Caco-2 (cell line): ENCODE measurements at regions not wholly inside any gene's neighbourhood (a gene's known extent, or its start where the extent isn't known, plus 50 kb on each side); places are given as distances from the start of the nearest gene placed in this dataset.

Experiments
- BruUV-seq: library from RNA; stranded (reverse); fragments of 400-500 nt; replicated peaks from 2 replicates; lab custom pipeline; 2021; lab: Mats Ljungman, UMichigan
- CTCF ChIA-PET: fragments of 300-600 bp; sonication (Branson Sonifier 250); formaldehyde crosslinking; loops from one replicate; lab custom pipeline; 2022; ENCODE audit warnings: antibody characterized with exemption; lab: Charles Lee
- POLR2A ChIA-PET: fragments of 300-600 bp; sonication (Branson Sonifier 250); formaldehyde crosslinking; loops from one replicate; lab custom pipeline; 2022; ENCODE audit warnings: antibody characterized with exemption; lab: Charles Lee
- DNase-seq, 2 experiments: peaks; one replicate each; pipeline versions ENCODE4 v3.0.0 to v3.0.0-alpha.2; 2020 to 2022
- H3K27me3 ChIP-seq: replicated peaks from 2 replicates; pipeline ENCODE4 v1.6.0; 2011; ENCODE audit warnings: low read length; ENCODE audit not compliant: control insufficient read depth, insufficient read depth
- H3K36me3 ChIP-seq: 2 replicates; pipeline ENCODE4 v1.5.1; 2011; ENCODE audit warnings: low read length; ENCODE audit not compliant: control insufficient read depth, insufficient read depth
- H3K4me1 ChIP-seq: fragments of 250-450 bp; sonication (Bioruptor Pico); 2 replicates; pipeline ENCODE4 v1.5.1; 2020; ENCODE audit warnings: mild to moderate bottlenecking
- H3K4me3 ChIP-seq: 2 replicates; pipeline ENCODE4 v1.5.1; 2011; ENCODE audit warnings: low read depth, mild to moderate bottlenecking, control low read depth, low read length
- H3K9me3 ChIP-seq: fragments of 250-450 bp; sonication (Bioruptor Pico); 2 replicates; pipeline ENCODE4 v1.5.1; 2020; ENCODE audit warnings: mild to moderate bottlenecking, moderate library complexity
- H3K27ac Mint-ChIP-seq: one replicate; pipeline ENCODE4 v1.8.0; 2022; ENCODE audit warnings: mixed read lengths; ENCODE audit not compliant: unreplicated experiment
- H3K27me3 Mint-ChIP-seq: one replicate; pipeline ENCODE4 v1.8.0; 2022; ENCODE audit warnings: mixed read lengths; ENCODE audit not compliant: insufficient read depth, unreplicated experiment
- H3K36me3 Mint-ChIP-seq: one replicate; pipeline ENCODE4 v1.8.0; 2022; ENCODE audit warnings: mild to moderate bottlenecking, mixed read lengths; ENCODE audit not compliant: insufficient read depth, unreplicated experiment
- H3K4me1 Mint-ChIP-seq: one replicate; pipeline ENCODE4 v1.8.0; 2022; ENCODE audit warnings: low read depth, mixed read lengths; ENCODE audit not compliant: unreplicated experiment
- H3K4me3 Mint-ChIP-seq: one replicate; pipeline ENCODE4 v1.8.0; 2022; ENCODE audit warnings: mild to moderate bottlenecking, moderate library complexity, mixed read lengths; ENCODE audit not compliant: unreplicated experiment
- H3K9me3 Mint-ChIP-seq: one replicate; pipeline ENCODE4 v1.8.0; 2022; ENCODE audit warnings: mixed read lengths; ENCODE audit not compliant: unreplicated experiment
- intact Hi-C: fragments of 100-400 bp; cut with micrococcal nuclease; formaldehyde crosslinking; loops from one replicate; pipeline ENCODE4 v1.10.0; 2022; ENCODE audit not compliant: unreplicated experiment
- TF ChIP-seq, protein P1 (sequence below), 2 experiments: fragments of 200-600 bp in 1 of 2; IDR thresholded peaks; 1 replicate in 1 of 2; 2 replicates in 1 of 2; pipeline versions ENCODE4 v1.5.1 to v1.8.0; 2011 to 2022; ENCODE audit warnings: antibody characterized with exemption in 1 of 2, control low read depth in 1 of 2, inconsistent platforms in 1 of 2, low read depth in 1 of 2, low read length in 1 of 2, mild to moderate bottlenecking in 1 of 2, moderate library complexity in 1 of 2; ENCODE audit not compliant: insufficient read depth in 1 of 2, severe bottlenecking in 1 of 2, unreplicated experiment in 1 of 2

GRCh38 chr20:17836303-17836861, 132.2 kb downstream of the SNX5 start:
- H3K4me3 ChIP-seq, result no peak overlapping the region
- H3K27me3 Mint-ChIP-seq, result no peaks in the 10 kb centered on the region
- no peak for DNase-seq
- peaks cover 8% of the 10 kb centered on the region for H3K4me1 Mint-ChIP-seq
- no peaks in the 10 kb centered on the region for H3K27me3 ChIP-seq
- no peaks in the 10 kb centered on the region for H3K9me3 Mint-ChIP-seq
- TF ChIP-seq, protein P1, sequence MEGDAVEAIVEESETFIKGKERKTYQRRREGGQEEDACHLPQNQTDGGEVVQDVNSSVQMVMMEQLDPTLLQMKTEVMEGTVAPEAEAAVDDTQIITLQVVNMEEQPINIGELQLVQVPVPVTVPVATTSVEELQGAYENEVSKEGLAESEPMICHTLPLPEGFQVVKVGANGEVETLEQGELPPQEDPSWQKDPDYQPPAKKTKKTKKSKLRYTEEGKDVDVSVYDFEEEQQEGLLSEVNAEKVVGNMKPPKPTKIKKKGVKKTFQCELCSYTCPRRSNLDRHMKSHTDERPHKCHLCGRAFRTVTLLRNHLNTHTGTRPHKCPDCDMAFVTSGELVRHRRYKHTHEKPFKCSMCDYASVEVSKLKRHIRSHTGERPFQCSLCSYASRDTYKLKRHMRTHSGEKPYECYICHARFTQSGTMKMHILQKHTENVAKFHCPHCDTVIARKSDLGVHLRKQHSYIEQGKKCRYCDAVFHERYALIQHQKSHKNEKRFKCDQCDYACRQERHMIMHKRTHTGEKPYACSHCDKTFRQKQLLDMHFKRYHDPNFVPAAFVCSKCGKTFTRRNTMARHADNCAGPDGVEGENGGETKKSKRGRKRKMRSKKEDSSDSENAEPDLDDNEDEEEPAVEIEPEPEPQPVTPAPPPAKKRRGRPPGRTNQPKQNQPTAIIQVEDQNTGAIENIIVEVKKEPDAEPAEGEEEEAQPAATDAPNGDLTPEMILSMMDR (IDR thresholded peaks at IDR 0.05; ENCODE audit: insufficient read depth in 1 of 2, low read depth in 1 of 2, low read length in 1 of 2, severe bottlenecking in 1 of 2, unreplicated experiment in 1 of 2), result no peak
- H3K9me3 ChIP-seq, result peaks cover 3% of the 10 kb centered on the region; the same call in 1 of the 2 replicates
- peak overlapping the region; percentile 64 for H3K27ac Mint-ChIP-seq
- H3K4me3 Mint-ChIP-seq, result no peak overlapping the region
- POLR2A ChIA-PET, result interaction anchor here (0.6 to 1.0 kb wide), 3 partner anchors 59 to 267 kb away, joined by 3 to 7 read pairs (median 3); partner anchors contain the start of gene DSTN
- H3K36me3 ChIP-seq, result no peaks in the 10 kb centered on the region
- intact Hi-C loops, result no loop called here
- no TSS peak for BruUV-seq
- CTCF ChIA-PET, result interaction anchor here (1.1 kb wide), 1 partner anchor 12 kb away, joined by 5 read pairs; no protein-coding TSS in a partner anchor
- H3K4me1 ChIP-seq, result no peaks in the 10 kb centered on the region
- no peaks in the 10 kb centered on the region for H3K36me3 Mint-ChIP-seq

DNA sequence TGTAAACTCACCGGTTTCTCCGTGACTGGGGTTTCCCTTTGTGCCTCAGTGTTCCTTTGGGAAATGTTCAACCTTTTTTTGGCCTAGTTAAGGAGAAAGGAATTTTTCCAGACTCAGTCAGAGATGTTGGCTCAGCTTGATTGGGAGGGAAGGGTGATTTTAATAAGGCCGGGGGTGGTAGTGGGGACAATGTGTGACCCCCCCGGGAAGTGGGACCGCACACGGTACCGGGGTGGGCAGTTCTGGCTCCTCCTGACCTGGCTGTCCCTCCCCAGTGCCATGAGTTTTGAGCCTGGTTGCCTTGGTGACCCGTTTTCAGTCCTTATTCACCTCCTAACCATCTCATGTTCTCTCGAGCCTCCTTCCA, 132.7 kb downstream of the SNX5 start:
- peak overlapping the region; percentile 64 for H3K27ac Mint-ChIP-seq

GRCh38 chr20:17835240-17835933, 133.2 kb downstream of the SNX5 start:
- Mint-ChIP-seq H3K4me3 (no peak overlapping the region), H3K9me3 (no peaks in the 10 kb centered on the region), H3K4me1 (peaks cover 8% of the 10 kb centered on the region), H3K27ac (peak overlapping the region; percentile 64), H3K27me3 (no peaks in the 10 kb centered on the region), H3K36me3 (no peaks in the 10 kb centered on the region)
- H3K4me3 ChIP-seq, result no peak overlapping the region
- POLR2A ChIA-PET, result no interaction called here
- no peaks in the 10 kb centered on the region for H3K4me1 ChIP-seq
- no peaks in the 10 kb centered on the region for H3K27me3 ChIP-seq
- DNase-seq, result no peak
- no TSS peak for BruUV-seq
- H3K9me3 ChIP-seq, result peaks cover 2% of the 10 kb centered on the region; the same call in 1 of the 2 replicates
- intact Hi-C loops, result no loop called here
- H3K36me3 ChIP-seq, result no peaks in the 10 kb centered on the region
- CTCF ChIA-PET, result no interaction called here
- TF ChIP-seq, protein P1 (IDR thresholded peaks at IDR 0.05; ENCODE audit: insufficient read depth in 1 of 2, low read depth in 1 of 2, low read length in 1 of 2, severe bottlenecking in 1 of 2, unreplicated experiment in 1 of 2), result no peak

More for the DNA sequence above, 132.7 kb downstream of the SNX5 start:
- Histone ChIP-seq H3K4me1 (no peaks in the 10 kb centered on the region), H3K36me3 (no peaks in the 10 kb centered on the region), H3K9me3 (peaks cover 3% of the 10 kb centered on the region; the same call in 1 of the 2 replicates), H3K4me3 (no peak overlapping the region), H3K27me3 (no peaks in the 10 kb centered on the region)
- Mint-ChIP-seq H3K27me3 (no peaks in the 10 kb centered on the region), H3K4me3 (no peak overlapping the region), H3K4me1 (peaks cover 8% of the 10 kb centered on the region), H3K36me3 (no peaks in the 10 kb centered on the region), H3K9me3 (no peaks in the 10 kb centered on the region)
- TF ChIP-seq, protein P1 (IDR thresholded peaks at IDR 0.05; ENCODE audit: insufficient read depth in 1 of 2, low read depth in 1 of 2, low read length in 1 of 2, severe bottlenecking in 1 of 2, unreplicated experiment in 1 of 2), result no peak
- POLR2A ChIA-PET, result interaction anchor here (0.6 to 1.0 kb wide), 2 partner anchors 60 to 266 kb away, joined by 3 read pairs; partner anchors contain the start of gene DSTN
- intact Hi-C loops, result no loop called here
- no peak for DNase-seq
- BruUV-seq, result no TSS peak
- CTCF ChIA-PET, result interaction anchor here (1.1 kb wide), 1 partner anchor 13 kb away, joined by 5 read pairs; no protein-coding TSS in a partner anchor
